PC-9 (cell line): ENCODE measurements at regions not wholly inside any gene's neighbourhood (a gene's known extent, or its start where the extent isn't known, plus 50 kb on each side); places are given as distances from the start of the nearest gene placed in this dataset.

Experiments
- BruUV-seq: library from RNA; stranded (reverse); fragments of 400-500 nt; replicated peaks from 2 replicates; lab custom pipeline; 2021; lab: Mats Ljungman, UMichigan
- CTCF ChIA-PET: fragments of 300-600 bp; sonication (Branson Sonifier 250); formaldehyde crosslinking; loops from one replicate; lab custom pipeline; 2022; ENCODE audit warnings: antibody characterized with exemption; lab: Charles Lee
- POLR2A ChIA-PET: fragments of 300-600 bp; sonication (Branson Sonifier 250); formaldehyde crosslinking; loops from one replicate; lab custom pipeline; 2022; ENCODE audit warnings: antibody characterized with exemption; ENCODE audit not compliant: unreplicated experiment; lab: Charles Lee
- DNase-seq, 2 experiments: peaks; one replicate each; pipeline versions ENCODE4 v3.0.0 to v3.0.0-alpha.2; 2015 to 2022; ENCODE audit warnings: mixed read lengths in 1 of 2
- H2AFZ ChIP-seq: fragments of 200-600 bp; sonication (generic); 2 replicates; pipeline ENCODE4 v1.8.1; 2017; ENCODE audit warnings: antibody characterized with exemption
- H3F3A ChIP-seq: fragments of 200-600 bp; sonication (generic); 2 replicates; pipeline ENCODE4 v1.8.1; 2017; ENCODE audit warnings: antibody characterized with exemption, mild to moderate bottlenecking, low read depth; ENCODE audit not compliant: insufficient read depth
- H3K27ac ChIP-seq: fragments of 200-600 bp; sonication (generic); 2 replicates; pipeline ENCODE4 v1.6.1; 2016; ENCODE audit warnings: mixed run types
- H3K27me3 ChIP-seq: fragments of 200-600 bp; sonication (generic); 2 replicates; pipeline ENCODE4 v1.6.1; 2016; ENCODE audit warnings: low read depth, mixed run types; ENCODE audit not compliant: insufficient read depth
- H3K36me3 ChIP-seq: fragments of 200-600 bp; sonication (generic); 2 replicates; pipeline ENCODE4 v1.6.1; 2016; ENCODE audit warnings: low read depth, mixed run types
- H3K4me1 ChIP-seq: fragments of 200-600 bp; sonication (generic); replicated peaks from 2 replicates; pipeline ENCODE4 v1.6.1; 2016; ENCODE audit warnings: mixed run types; ENCODE audit not compliant: insufficient read depth
- H3K4me2 ChIP-seq: fragments of 200-600 bp; sonication (generic); 2 replicates; pipeline ENCODE4 v1.6.1; 2017; ENCODE audit warnings: mixed run types
- H3K4me3 ChIP-seq: fragments of 200-600 bp; sonication (generic); 2 replicates; pipeline ENCODE4 v1.6.1; 2016; ENCODE audit warnings: mixed run types
- H3K79me2 ChIP-seq: fragments of 200-600 bp; sonication (generic); 2 replicates; pipeline ENCODE4 v1.6.1; 2017; ENCODE audit warnings: low read depth, mixed run types
- H3K9me2 ChIP-seq: fragments of 200-600 bp; sonication (generic); 2 replicates; pipeline ENCODE4 v1.8.1; 2017; ENCODE audit warnings: mild to moderate bottlenecking; ENCODE audit not compliant: insufficient read depth
- H3K9me3 ChIP-seq: fragments of 200-600 bp; sonication (generic); 2 replicates; pipeline ENCODE4 v1.8.1; 2016; ENCODE audit warnings: low read depth; ENCODE audit not compliant: insufficient read depth
- H4K20me1 ChIP-seq: fragments of 200-600 bp; sonication (generic); 2 replicates; pipeline ENCODE4 v1.8.1; 2017; ENCODE audit not compliant: insufficient read depth
- EZH2 ChIP-seq: fragments of 200-600 bp; sonication (generic); IDR thresholded peaks from 2 replicates; pipeline ENCODE4 v1.8.0; 2017; ENCODE audit warnings: antibody characterized with exemption, low read depth
- intact Hi-C: fragments of 100-400 bp; cut with micrococcal nuclease; formaldehyde crosslinking; loops from one replicate; pipeline ENCODE4 v1.10.0; 2022; ENCODE audit not compliant: unreplicated experiment
- TF ChIP-seq, protein P1 (sequence below): fragments of 200-600 bp; sonication (generic); conservative IDR thresholded peaks from 2 replicates; pipeline ENCODE4 v1.6.1; 2017; ENCODE audit warnings: mixed run types, antibody characterized with exemption, mild to moderate bottlenecking, moderate library complexity

DNA sequence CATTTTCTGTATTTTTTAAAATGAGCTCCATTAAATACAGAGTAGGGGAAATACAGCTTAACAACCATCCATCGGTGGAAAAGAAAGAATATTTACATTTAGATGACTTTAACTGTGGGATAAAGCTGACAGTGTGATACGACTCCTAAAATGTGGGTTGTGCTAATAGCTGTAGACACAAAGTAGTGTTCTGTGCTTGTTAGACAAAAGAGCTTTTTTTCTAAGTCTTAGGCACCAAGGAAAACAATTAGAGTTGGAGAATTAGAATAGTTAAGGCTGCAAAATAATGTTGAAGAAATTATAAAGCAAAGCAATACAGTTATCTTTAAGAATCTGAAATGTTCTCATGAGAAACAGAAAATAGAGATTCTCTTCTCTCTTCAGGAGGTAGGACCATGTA is 307.7 kb upstream of the KIRREL3 start:
- H3K4me3 ChIP-seq = no peak overlapping the region
- H4K20me1 ChIP-seq = no peaks in the 10 kb centered on the region
- H3K9me3 ChIP-seq = no peaks in the 10 kb centered on the region
- ChIA-PET CTCF (no interaction called here), POLR2A (no interaction called here)
- TF ChIP-seq EZH2 = no peak
- TF ChIP-seq, protein P1, sequence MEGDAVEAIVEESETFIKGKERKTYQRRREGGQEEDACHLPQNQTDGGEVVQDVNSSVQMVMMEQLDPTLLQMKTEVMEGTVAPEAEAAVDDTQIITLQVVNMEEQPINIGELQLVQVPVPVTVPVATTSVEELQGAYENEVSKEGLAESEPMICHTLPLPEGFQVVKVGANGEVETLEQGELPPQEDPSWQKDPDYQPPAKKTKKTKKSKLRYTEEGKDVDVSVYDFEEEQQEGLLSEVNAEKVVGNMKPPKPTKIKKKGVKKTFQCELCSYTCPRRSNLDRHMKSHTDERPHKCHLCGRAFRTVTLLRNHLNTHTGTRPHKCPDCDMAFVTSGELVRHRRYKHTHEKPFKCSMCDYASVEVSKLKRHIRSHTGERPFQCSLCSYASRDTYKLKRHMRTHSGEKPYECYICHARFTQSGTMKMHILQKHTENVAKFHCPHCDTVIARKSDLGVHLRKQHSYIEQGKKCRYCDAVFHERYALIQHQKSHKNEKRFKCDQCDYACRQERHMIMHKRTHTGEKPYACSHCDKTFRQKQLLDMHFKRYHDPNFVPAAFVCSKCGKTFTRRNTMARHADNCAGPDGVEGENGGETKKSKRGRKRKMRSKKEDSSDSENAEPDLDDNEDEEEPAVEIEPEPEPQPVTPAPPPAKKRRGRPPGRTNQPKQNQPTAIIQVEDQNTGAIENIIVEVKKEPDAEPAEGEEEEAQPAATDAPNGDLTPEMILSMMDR = no peak
- H3F3A ChIP-seq = no peaks in the 10 kb centered on the region
- no peaks in the 10 kb centered on the region for H3K79me2 ChIP-seq
- no peaks in the 10 kb centered on the region for H3K36me3 ChIP-seq
- no peak for DNase-seq
- no peak overlapping the region for H2AFZ ChIP-seq
- H3K27ac ChIP-seq = no peak overlapping the region
- no peaks in the 10 kb centered on the region for H3K9me2 ChIP-seq
- no peaks in the 10 kb centered on the region for H3K27me3 ChIP-seq
- intact Hi-C loops = no loop called here
- H3K4me1 ChIP-seq = no peaks in the 10 kb centered on the region
- BruUV-seq = no TSS peak
- H3K4me2 ChIP-seq = no peak overlapping the region

DNA sequence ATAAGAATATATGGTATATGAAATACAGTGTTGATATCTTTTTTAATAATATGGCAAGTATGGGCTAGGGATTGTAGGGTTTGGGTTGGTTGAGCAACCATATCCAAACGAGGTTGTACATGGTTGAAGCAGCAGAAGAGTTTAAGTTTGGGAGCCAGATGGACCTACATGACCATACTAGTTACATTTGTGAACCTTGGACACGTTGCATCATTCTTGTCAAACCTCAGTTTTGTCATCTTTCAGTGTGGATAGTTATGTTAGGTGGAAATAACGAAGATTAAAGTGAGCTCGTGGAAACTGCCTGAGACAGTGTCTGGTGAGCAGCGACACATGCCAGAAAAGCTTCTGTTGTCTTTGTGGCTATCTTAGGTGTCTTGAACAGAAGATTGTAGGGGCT is 307.1 kb upstream of the KIRREL3 start:
- Histone ChIP-seq H3K4me1 (no peaks in the 10 kb centered on the region), H3K4me2 (no peak overlapping the region), H3K4me3 (no peak overlapping the region), H3K27ac (no peak overlapping the region), H3K9me2 (no peaks in the 10 kb centered on the region), H3K9me3 (no peaks in the 10 kb centered on the region), H3K27me3 (no peaks in the 10 kb centered on the region), H3K79me2 (no peaks in the 10 kb centered on the region), H3F3A (no peaks in the 10 kb centered on the region), H2AFZ (no peak overlapping the region), H4K20me1 (no peaks in the 10 kb centered on the region), H3K36me3 (no peaks in the 10 kb centered on the region)
- TF ChIP-seq, protein P1 = no peak
- no peak for TF ChIP-seq EZH2
- intact Hi-C loops = no loop called here
- CTCF ChIA-PET = no interaction called here
- DNase-seq = no peak
- POLR2A ChIA-PET = no interaction called here
- no TSS peak for BruUV-seq

DNA sequence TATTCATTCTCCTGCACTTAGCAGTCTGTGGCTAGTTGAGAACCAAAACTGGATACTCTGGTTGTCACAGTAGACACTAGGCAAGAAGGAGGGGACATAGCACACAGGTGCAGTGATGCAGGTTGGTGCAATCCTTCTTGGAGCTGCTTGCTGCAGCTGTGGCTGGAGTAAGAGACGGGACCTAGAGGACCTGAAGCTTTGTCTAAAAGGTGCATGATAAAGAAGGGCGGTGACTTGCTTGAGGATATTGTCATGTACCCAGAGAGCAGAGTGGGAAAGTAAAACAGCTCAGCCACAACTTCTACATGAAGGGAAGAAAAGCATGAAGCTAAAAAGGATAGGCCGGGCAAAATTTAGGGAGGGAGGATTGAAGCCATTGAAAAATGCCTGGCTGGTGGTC is 304.1 kb upstream of the KIRREL3 start:
- POLR2A ChIA-PET = no interaction called here
- Histone ChIP-seq H3K4me2 (no peak overlapping the region), H3K79me2 (no peaks in the 10 kb centered on the region)

More for the DNA sequence above, 304.1 kb upstream of the KIRREL3 start:
- Histone ChIP-seq H3K36me3 (no peaks in the 10 kb centered on the region), H3K27me3 (no peaks in the 10 kb centered on the region), H2AFZ (no peak overlapping the region), H3K9me3 (no peaks in the 10 kb centered on the region), H4K20me1 (no peaks in the 10 kb centered on the region), H3K27ac (no peak overlapping the region), H3K4me1 (no peaks in the 10 kb centered on the region), H3F3A (no peaks in the 10 kb centered on the region), H3K9me2 (no peaks in the 10 kb centered on the region), H3K4me3 (no peak overlapping the region)
- no peak for TF ChIP-seq EZH2
- TF ChIP-seq, protein P1 = no peak
- intact Hi-C loops = no loop called here
- no TSS peak for BruUV-seq
- CTCF ChIA-PET = no interaction called here
- no peak for DNase-seq
